Fibroblast of the aortic adventitia (primary cell): ENCODE measurements at regions not wholly inside any gene's neighbourhood (a gene's known extent, or its start where the extent isn't known, plus 50 kb on each side); places are given as distances from the start of the nearest gene placed in this dataset.

Experiments used
- DNase-seq: peaks from one replicate; pipeline ENCODE4 v3.0.0-alpha.2; 2010; ENCODE audit warnings: low read depth
- H3K4me3 ChIP-seq: 2 replicates; pipeline ENCODE4 v1.5.1; 2011; ENCODE audit warnings: low read depth, mild to moderate bottlenecking, control low read depth, low read length, moderate library complexity
- TF ChIP-seq, protein P1 (sequence below): IDR thresholded peaks from 2 replicates; pipeline ENCODE4 v1.5.1; 2011; ENCODE audit warnings: mild to moderate bottlenecking, low read length, control low read depth, inconsistent platforms; ENCODE audit not compliant: insufficient read depth

DNA sequence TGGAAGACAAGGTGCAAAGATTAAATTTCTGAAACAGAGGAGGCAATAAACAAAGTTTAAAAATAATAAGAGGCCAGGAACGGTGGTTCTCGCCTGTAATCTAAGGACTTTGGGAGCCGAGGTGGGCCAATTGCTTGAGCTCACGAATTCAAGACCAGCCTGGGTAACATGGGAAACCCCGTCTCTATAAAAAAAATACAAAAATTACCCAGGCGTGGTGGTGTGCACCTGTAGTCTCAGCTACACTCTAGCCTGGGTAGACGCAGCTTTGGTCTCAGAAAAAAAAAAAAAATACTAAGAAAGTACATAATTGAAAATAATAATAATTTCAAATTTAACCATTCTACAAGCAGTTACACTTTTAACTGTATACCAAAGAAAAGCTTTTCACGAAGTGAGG, 744.6 kb upstream of the POU3F3 start:
- no peak for DNase-seq
- TF ChIP-seq, protein P1, sequence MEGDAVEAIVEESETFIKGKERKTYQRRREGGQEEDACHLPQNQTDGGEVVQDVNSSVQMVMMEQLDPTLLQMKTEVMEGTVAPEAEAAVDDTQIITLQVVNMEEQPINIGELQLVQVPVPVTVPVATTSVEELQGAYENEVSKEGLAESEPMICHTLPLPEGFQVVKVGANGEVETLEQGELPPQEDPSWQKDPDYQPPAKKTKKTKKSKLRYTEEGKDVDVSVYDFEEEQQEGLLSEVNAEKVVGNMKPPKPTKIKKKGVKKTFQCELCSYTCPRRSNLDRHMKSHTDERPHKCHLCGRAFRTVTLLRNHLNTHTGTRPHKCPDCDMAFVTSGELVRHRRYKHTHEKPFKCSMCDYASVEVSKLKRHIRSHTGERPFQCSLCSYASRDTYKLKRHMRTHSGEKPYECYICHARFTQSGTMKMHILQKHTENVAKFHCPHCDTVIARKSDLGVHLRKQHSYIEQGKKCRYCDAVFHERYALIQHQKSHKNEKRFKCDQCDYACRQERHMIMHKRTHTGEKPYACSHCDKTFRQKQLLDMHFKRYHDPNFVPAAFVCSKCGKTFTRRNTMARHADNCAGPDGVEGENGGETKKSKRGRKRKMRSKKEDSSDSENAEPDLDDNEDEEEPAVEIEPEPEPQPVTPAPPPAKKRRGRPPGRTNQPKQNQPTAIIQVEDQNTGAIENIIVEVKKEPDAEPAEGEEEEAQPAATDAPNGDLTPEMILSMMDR: no peak
- no peak overlapping the region for H3K4me3 ChIP-seq

DNA sequence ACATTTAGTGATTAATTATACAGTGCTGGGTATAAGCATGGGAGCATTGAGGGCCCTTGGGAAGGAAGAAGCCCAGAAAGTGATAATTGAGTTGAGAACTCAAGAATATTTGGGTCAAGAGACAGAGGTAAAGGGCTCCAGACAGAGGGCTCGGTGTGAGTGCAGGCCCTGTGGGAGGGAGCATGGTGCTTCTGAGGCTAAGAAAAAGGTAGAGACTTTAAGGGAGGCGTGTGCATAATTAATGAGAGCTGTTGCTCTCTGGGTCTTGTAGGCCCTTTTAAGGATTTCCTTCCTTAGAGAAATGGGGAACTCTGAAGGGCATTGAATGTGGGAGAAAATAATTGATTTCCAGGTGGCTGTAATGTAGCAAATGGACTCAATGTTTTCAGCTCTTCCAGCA, 735.0 kb upstream of the POU3F3 start:
- no peak for DNase-seq
- no peak overlapping the region for H3K4me3 ChIP-seq
- TF ChIP-seq, protein P1: no peak

DNA sequence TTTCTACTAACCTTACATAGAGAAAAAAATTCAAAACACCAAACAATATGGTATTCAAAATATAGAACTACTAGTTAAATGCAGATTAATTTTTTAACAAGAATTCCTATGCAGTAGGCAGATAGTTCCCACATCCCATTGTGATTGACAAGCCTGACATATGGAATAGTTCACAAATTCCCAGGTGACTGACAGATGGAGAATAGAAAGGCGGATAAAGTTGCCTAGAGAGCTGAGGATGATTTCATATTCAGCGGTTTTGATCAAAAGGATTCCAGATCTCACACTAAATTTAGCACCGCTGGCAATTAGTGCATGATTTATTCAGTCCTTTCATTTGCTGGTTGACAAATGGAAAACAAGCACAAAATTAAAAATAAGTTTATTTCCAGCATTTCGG, 733.7 kb upstream of the POU3F3 start:
- DNase-seq: no peak
- no peak overlapping the region for H3K4me3 ChIP-seq
- TF ChIP-seq, protein P1: no peak

DNA sequence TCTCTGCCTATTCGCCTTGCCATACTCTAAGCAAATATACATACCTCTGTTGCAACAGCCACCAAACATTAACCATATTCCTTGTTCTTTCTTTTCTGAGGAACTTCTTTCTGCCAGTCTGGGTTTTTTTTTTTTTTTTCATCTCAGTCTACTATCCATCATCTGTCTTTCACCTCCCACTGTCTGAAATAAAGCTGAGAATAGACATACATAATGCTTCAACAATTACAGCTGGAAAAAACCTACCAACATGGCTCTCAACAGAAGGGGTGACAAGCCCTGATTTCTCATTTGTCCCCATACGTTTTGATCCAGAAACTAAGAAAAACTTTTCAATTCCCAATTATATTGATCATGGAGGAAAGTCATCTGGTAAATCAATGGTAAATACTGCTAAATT, 728.8 kb upstream of the POU3F3 start:
- TF ChIP-seq, protein P1: no peak
- H3K4me3 ChIP-seq: no peak overlapping the region
- DNase-seq: no peak

DNA sequence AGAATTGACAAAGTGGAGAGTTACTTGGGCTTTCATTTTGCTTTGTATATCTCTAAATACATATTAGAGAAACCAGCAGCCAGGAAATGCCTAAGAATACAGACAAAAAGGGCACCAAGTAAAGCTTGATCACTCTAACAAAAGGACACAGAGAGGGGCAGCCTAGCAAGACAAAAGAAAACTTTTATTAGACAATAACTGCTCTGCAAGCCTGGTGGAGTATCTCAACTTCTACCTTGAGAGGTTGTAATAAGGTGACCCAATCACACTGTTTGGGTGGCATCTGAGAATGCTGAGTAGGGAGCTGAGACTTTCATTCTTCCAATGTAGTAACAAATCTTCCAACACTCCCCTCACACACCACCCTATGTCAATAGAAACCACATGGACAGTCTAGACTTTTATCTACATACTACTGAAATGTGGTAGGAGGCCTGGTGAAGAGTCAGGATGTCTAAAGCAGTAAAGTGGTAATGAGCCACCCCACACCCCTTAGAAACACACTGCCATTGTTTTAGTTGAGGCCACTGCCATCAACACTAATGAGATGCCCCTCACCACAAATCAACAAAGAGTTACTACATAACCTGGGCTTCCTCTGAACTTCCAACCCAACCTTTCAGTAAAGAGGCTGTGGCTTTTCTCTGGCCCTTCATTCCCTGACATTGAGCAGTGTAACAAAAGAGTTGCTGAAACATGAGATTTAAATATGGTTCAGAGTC, 726.7 kb upstream of the POU3F3 start:
- no peak overlapping the region for H3K4me3 ChIP-seq
- DNase-seq: no peak
- TF ChIP-seq, protein P1: no peak

DNA sequence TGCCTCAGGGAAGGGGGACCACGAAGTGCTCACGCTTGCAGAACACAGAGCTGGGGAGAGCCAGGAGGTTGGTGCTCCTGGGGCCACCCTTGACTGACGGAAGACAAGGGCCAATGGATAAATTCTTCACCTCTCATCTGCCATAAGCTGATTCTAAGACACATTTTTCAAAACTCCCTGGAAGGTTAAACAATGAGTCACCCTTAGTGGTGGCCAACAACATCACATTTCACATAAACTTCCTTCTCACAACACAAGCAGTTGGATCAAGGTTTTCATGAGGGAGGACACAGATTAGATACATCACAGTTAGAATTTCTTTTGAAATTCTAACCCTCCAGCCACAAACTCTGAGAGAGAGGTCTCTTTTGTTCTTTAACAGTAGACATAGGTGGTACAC, 713.6 kb upstream of the POU3F3 start:
- TF ChIP-seq, protein P1: no peak
- DNase-seq: no peak
- no peak overlapping the region for H3K4me3 ChIP-seq

DNA sequence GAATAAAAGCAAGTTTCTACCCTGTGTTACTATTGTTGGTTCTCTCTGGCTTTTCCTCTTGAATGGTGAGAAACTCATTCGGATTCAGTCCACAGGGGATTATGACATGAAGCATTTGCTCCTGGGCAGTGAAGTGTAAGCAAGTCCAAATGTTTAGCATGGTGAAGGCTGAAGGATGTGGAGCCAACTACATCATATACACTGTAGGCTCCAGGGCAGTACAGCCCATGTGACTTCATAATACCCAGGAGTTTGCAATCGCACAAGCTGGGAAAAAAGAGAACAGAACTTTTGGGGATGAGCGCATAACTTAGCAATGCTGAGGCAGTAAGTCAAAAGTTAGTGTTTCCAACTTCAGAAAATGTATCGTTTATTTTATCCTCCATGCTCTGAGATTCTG, 695.7 kb upstream of the POU3F3 start:
- DNase-seq: no peak
- TF ChIP-seq, protein P1: no peak
- H3K4me3 ChIP-seq: no peak overlapping the region
